WTC11 (cell line): ENCODE measurements at regions not wholly inside any gene's neighbourhood (a gene's known extent, or its start where the extent isn't known, plus 50 kb on each side); places are given as distances from the start of the nearest gene placed in this dataset.

Source experiments
- CTCF ChIP-seq: fragments of 200-600 bp; IDR thresholded peaks from 2 replicates; pipeline ENCODE4 v1.8.0; 2022; ENCODE audit warnings: antibody characterized with exemption
- JUN ChIP-seq: sonication (generic); formaldehyde crosslinking; IDR thresholded peaks from 2 replicates; pipeline ENCODE4 v1.8.0; 2023; ENCODE audit warnings: mild to moderate bottlenecking, missing genetic modification reagents

- TF ChIP-seq CTCF (no peak), JUN (CRISPR knock-in tag) (no peak)
Measured at GRCh38 chr9:80843028-80843427, 846.3 kb downstream of the TLE1 start.
